A673 (cell line): ENCODE measurements at regions not wholly inside any gene's neighbourhood (a gene's known extent, or its start where the extent isn't known, plus 50 kb on each side); places are given as distances from the start of the nearest gene placed in this dataset.

Experiments
- EZH2 ChIP-seq: fragments of 200-600 bp; sonication (generic); IDR thresholded peaks from 2 replicates; pipeline ENCODE4 v1.6.1; 2017; ENCODE audit warnings: borderline replicate concordance, low read depth, mild to moderate bottlenecking, mixed read lengths, antibody characterized with exemption, low read length; ENCODE audit not compliant: poor library complexity, severe bottlenecking
- TF ChIP-seq, protein P1 (sequence below): fragments of 300-800, 200-600 bp; sonication (generic); conservative IDR thresholded peaks from 2 replicates; pipeline ENCODE4 v1.5.1; 2017; ENCODE audit warnings: low read depth, mild to moderate bottlenecking, antibody characterized with exemption, low read length, moderate library complexity, mixed read lengths

DNA sequence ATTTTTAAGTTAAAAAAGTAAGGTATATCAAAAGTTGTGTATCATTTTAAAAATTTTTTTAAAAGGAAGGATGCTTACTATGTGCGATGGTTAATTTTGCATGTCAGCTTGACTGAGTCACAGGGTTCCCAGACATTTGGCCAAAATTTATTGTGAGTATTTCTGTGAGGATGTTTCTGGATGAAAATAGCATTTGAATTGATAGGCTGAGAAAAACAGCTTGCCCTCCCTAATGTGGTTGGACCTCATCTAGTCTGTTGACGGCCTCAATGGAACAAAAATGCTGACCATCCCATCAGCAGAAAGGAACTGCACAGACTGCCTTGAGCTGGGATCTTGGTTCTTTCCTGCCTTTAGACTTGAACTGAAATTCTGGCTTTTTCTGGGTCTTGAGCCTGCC is 724.5 kb downstream of the NCAM2 start:
- TF ChIP-seq, protein P1, sequence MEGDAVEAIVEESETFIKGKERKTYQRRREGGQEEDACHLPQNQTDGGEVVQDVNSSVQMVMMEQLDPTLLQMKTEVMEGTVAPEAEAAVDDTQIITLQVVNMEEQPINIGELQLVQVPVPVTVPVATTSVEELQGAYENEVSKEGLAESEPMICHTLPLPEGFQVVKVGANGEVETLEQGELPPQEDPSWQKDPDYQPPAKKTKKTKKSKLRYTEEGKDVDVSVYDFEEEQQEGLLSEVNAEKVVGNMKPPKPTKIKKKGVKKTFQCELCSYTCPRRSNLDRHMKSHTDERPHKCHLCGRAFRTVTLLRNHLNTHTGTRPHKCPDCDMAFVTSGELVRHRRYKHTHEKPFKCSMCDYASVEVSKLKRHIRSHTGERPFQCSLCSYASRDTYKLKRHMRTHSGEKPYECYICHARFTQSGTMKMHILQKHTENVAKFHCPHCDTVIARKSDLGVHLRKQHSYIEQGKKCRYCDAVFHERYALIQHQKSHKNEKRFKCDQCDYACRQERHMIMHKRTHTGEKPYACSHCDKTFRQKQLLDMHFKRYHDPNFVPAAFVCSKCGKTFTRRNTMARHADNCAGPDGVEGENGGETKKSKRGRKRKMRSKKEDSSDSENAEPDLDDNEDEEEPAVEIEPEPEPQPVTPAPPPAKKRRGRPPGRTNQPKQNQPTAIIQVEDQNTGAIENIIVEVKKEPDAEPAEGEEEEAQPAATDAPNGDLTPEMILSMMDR: no peak
- no peak for TF ChIP-seq EZH2
